Mucosa of descending colon (tissue), 3 donors: ENCODE measurements at regions not wholly inside any gene's neighbourhood (a gene's known extent, or its start where the extent isn't known, plus 50 kb on each side); places are given as distances from the start of the nearest gene placed in this dataset.

ENCODE experiments used
- ATAC-seq: fragments of 200-7000 bp; cut with Tn5 transposase; one replicate; pipeline ENCODE4 v1.9.1; 2020; ENCODE audit warnings: mild to moderate bottlenecking, moderate library complexity
- DNase-seq, 3 donors: peaks; one replicate each; pipeline ENCODE4 v3.0.0-alpha.2; 2020
- H3K36me3 ChIP-seq: fragments of 200-600 bp; one replicate; pipeline ENCODE4 v1.8.0; 2021; ENCODE audit warnings: low read depth, mild to moderate bottlenecking
- H3K4me1 ChIP-seq: fragments of 200-600 bp; one replicate; pipeline ENCODE4 v1.8.0; 2021; ENCODE audit warnings: low read depth, mild to moderate bottlenecking
- H3K4me3 ChIP-seq: fragments of 200-600 bp; one replicate; pipeline ENCODE4 v1.8.0; 2021; ENCODE audit warnings: mild to moderate bottlenecking
- H3K9me3 ChIP-seq: fragments of 200-600 bp; one replicate; pipeline ENCODE4 v1.8.0; 2021; ENCODE audit warnings: mild to moderate bottlenecking
- intact Hi-C, 2 donors: fragments of 100-400 bp; cut with DNase I in 1 of 2; cut with micrococcal nuclease in 1 of 2; formaldehyde crosslinking; loops; one replicate each; pipeline versions ENCODE4 v1.11.0 to v1.11.1; 2022; cut with DNase I, micrococcal nuclease
- TF ChIP-seq, protein P1 (sequence below): fragments of 200-600 bp; IDR thresholded peaks from one replicate; pipeline ENCODE4 v1.8.0; 2022; ENCODE audit warnings: antibody characterized with exemption, mild to moderate bottlenecking
- donor health status: DM: no; HTN: no; CAD: no; lungs with moderate emphysema.
- donor health status: DM: no; HTN: no; CAD: no.
- donor health status: DM: no; HTN: yes; CAD: no.

DNA sequence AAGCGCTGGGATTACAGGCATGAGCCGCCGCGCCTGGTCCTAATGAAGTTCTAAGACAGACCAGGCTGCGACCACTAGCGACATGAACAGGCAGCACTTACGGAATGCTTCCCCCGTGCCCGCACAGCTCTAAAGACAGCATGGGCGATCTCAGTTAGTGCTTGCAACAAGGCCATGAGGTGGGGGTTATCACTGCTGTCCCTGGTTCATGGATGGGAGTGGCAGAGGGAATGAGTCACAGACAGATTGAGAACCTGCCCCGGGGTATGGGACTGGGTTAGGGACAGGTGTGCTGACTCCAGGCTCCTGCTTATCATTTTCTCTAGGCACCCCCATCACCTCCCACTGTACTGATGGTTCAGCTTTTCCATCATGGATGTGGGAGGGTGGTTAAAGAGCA is 160.9 kb downstream of the VRK1 start:
- Histone ChIP-seq H3K9me3 (peaks cover 4% of the 10 kb centered on the region), H3K36me3 (no peaks in the 10 kb centered on the region), H3K4me1 (no peaks in the 10 kb centered on the region), H3K4me3 (no peak overlapping the region)
- ATAC-seq, result no peak
- no peak for DNase-seq
- TF ChIP-seq, protein P1, sequence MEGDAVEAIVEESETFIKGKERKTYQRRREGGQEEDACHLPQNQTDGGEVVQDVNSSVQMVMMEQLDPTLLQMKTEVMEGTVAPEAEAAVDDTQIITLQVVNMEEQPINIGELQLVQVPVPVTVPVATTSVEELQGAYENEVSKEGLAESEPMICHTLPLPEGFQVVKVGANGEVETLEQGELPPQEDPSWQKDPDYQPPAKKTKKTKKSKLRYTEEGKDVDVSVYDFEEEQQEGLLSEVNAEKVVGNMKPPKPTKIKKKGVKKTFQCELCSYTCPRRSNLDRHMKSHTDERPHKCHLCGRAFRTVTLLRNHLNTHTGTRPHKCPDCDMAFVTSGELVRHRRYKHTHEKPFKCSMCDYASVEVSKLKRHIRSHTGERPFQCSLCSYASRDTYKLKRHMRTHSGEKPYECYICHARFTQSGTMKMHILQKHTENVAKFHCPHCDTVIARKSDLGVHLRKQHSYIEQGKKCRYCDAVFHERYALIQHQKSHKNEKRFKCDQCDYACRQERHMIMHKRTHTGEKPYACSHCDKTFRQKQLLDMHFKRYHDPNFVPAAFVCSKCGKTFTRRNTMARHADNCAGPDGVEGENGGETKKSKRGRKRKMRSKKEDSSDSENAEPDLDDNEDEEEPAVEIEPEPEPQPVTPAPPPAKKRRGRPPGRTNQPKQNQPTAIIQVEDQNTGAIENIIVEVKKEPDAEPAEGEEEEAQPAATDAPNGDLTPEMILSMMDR, result no peak
- intact Hi-C loops, result no loop called here

DNA sequence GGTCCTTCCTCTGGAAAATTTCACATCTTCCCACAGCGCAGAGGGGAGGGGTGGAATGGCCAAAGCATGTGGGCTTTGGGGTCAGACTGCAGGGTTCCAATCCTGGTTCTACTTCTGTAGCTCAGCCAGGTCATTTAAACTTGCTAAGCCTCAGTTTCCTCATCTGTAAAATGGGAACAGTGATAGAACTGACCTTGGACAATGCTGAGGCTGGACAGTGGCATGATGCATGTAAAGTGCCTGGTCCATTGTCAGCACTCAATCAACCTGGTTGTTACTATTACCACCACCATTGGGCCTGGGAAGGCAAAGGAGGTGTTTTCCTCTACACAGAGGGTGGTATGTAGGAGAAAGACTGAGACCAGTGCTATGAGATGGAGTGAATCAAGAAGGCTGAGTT is 162.8 kb downstream of the VRK1 start:
- ATAC-seq, result no peak
- Histone ChIP-seq H3K4me3 (no peak overlapping the region), H3K36me3 (no peaks in the 10 kb centered on the region), H3K4me1 (no peaks in the 10 kb centered on the region), H3K9me3 (peaks cover 4% of the 10 kb centered on the region)
- TF ChIP-seq, protein P1, result no peak
- intact Hi-C loops, result no loop called here
- no peak for DNase-seq

DNA sequence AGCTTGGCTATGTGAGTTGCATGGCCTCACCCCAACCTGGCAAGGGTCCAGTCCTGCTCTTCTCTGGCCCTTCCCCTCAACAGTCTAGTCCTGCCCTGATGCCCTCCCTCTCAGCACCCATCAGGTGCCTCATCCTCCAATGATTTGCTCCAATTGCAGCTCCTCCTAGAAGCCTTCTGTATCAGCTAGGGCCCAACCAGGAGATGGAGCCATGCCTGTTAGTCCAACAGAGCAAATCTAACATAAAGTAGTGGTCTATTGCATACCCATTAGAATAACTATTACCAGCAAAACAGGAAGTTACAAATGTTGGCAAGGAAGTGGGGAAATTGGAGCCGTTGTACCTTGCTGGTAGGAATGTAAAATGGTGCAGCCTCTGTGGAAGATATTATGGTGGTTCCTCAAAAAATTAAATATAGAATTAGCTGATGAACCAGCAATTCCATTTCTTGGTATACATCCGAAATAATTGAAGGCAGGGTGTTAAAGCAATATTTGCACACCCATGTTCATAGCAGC is 163.5 kb downstream of the VRK1 start:
- intact Hi-C loops, result no loop called here
- no peaks in the 10 kb centered on the region for H3K36me3 ChIP-seq
- DNase-seq (no peak), ATAC-seq (no peak)
- no peaks in the 10 kb centered on the region for H3K4me1 ChIP-seq
- H3K4me3 ChIP-seq, result no peak overlapping the region
- TF ChIP-seq, protein P1, result no peak
- H3K9me3 ChIP-seq, result peaks cover 4% of the 10 kb centered on the region

DNA sequence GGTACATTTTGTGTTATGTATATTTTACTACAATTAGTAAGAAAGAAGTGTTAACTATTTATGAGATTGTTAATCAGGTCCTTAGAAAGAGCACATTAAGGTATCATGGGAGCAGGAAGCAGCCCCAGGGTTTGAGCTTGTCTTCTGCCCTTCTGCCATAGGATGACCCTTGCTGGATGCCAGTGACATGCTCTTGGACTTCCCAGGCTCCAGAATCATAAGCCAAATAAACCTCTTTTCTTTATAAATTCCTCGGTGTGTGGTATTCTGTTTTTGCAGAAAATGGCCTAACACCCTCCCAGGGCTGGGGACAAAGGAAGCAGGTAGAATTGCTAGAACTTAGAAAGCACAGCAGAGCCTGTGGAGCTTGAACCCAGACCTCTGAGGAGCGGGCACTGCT is 164.7 kb downstream of the VRK1 start:
- Histone ChIP-seq H3K36me3 (no peaks in the 10 kb centered on the region), H3K4me3 (no peak overlapping the region), H3K9me3 (peaks cover 4% of the 10 kb centered on the region), H3K4me1 (no peaks in the 10 kb centered on the region)
- DNase-seq, result no peak
- intact Hi-C loops, result no loop called here
- no peak for ATAC-seq
- TF ChIP-seq, protein P1, result no peak

DNA sequence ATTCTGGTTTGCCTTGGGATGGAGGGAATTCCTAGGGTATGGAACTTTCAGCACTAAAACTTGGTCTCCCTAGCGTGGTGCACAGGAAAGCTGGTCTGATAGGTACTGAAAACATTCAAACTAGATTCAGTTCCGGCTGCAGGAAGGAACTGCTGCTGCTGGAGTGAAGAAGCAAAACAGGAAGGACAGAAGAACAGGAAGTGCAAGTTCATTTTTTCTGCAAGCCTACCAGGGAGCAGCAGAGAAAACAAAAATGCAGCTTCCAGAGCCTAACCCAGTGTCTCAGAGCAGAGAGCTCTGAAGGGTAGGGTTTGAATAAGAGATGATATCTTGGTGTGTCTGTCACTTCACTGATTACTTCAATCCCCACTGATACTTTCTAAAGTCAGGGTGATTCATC is 165.2 kb downstream of the VRK1 start:
- intact Hi-C loops, result no loop called here
- no peaks in the 10 kb centered on the region for H3K4me1 ChIP-seq
- ATAC-seq, result peak; percentile 81

More for the DNA sequence above, 165.2 kb downstream of the VRK1 start:
- TF ChIP-seq, protein P1, result no peak
- Histone ChIP-seq H3K36me3 (no peaks in the 10 kb centered on the region), H3K4me3 (no peak overlapping the region), H3K9me3 (peaks cover 4% of the 10 kb centered on the region)
- DNase-seq, result peak in 1 of 3 donors; percentile 10
